Mesenchymal stem cell (in vitro differentiated cells and primary cell): ENCODE measurements at regions not wholly inside any gene's neighbourhood (a gene's known extent, or its start where the extent isn't known, plus 50 kb on each side); places are given as distances from the start of the nearest gene placed in this dataset.

ENCODE experiments used
- DNase-seq: peaks from one replicate; pipeline ENCODE4 v3.0.0-alpha.2; 2013
- H2AFZ ChIP-seq: one replicate; pipeline ENCODE4 v1.6.1; 2013; ENCODE audit warnings: low read depth, mild to moderate bottlenecking, control low read depth, inconsistent platforms, low read length, moderate library complexity
- H2AK5ac ChIP-seq: 2 replicates; pipeline ENCODE4 v1.6.1; 2013; ENCODE audit warnings: low read length, moderate library complexity, mild to moderate bottlenecking, inconsistent platforms; ENCODE audit not compliant: severe bottlenecking
- H2BK120ac ChIP-seq: one replicate; pipeline ENCODE4 v1.6.1; 2013; ENCODE audit warnings: low read depth, mild to moderate bottlenecking, inconsistent platforms, low read length, moderate library complexity
- H2BK12ac ChIP-seq, 2 experiments: one replicate each; pipeline ENCODE4 v1.6.1; 2013; ENCODE audit warnings: inconsistent platforms in 2 of 2, low read length in 2 of 2, mild to moderate bottlenecking in 2 of 2, moderate library complexity in 2 of 2, control low read depth in 1 of 2
- H2BK15ac ChIP-seq: one replicate; pipeline ENCODE4 v1.6.1; 2013; ENCODE audit warnings: mild to moderate bottlenecking, low read depth, inconsistent platforms; ENCODE audit not compliant: poor library complexity, severe bottlenecking
- H2BK5ac ChIP-seq: 2 replicates; pipeline ENCODE4 v1.6.1; 2013; ENCODE audit warnings: low read depth, mild to moderate bottlenecking, low read length, control low read depth, inconsistent platforms; ENCODE audit not compliant: poor library complexity, severe bottlenecking
- H3K14ac ChIP-seq, 2 experiments: one replicate each; pipeline ENCODE4 v1.6.1; 2013; ENCODE audit warnings: inconsistent platforms in 2 of 2, low read length in 2 of 2, control low read depth in 1 of 2, mild to moderate bottlenecking in 1 of 2, moderate library complexity in 1 of 2
- H3K18ac ChIP-seq, 2 experiments: one replicate each; pipeline ENCODE4 v1.6.1; 2013; ENCODE audit warnings: inconsistent platforms in 2 of 2, low read length in 2 of 2, control low read depth in 1 of 2, low read depth in 1 of 2, mild to moderate bottlenecking in 1 of 2
- H3K23ac ChIP-seq, 2 experiments: one replicate each; pipeline ENCODE4 v1.6.1; 2013; ENCODE audit warnings: inconsistent platforms in 2 of 2, low read length in 2 of 2, mild to moderate bottlenecking in 2 of 2, moderate library complexity in 2 of 2, control low read depth in 1 of 2
- H3K27ac ChIP-seq: 2 replicates; pipeline ENCODE4 v1.5.1; 2013; ENCODE audit warnings: mild to moderate bottlenecking, moderate library complexity, low read length, control low read depth, inconsistent platforms; ENCODE audit not compliant: poor library complexity, severe bottlenecking
- H3K27me3 ChIP-seq, 2 experiments: 2 replicates each; pipeline versions ENCODE4 v1.6.1 to v1.7.0; 2013; ENCODE audit warnings: low read length in 2 of 2, mild to moderate bottlenecking in 2 of 2, moderate library complexity in 2 of 2, control low read depth in 1 of 2, inconsistent platforms in 1 of 2; ENCODE audit not compliant: control insufficient read depth in 1 of 2, insufficient read depth in 1 of 2
- H3K36me3 ChIP-seq, 2 experiments: 2 replicates each; pipeline versions ENCODE4 v1.6.1 to v1.7.0; 2013; ENCODE audit warnings: low read length in 2 of 2, control low read depth in 1 of 2, inconsistent platforms in 1 of 2, low read depth in 1 of 2, mild to moderate bottlenecking in 1 of 2; ENCODE audit not compliant: insufficient read depth in 2 of 2, control insufficient read depth in 1 of 2
- H3K4ac ChIP-seq, 2 experiments: one replicate each; pipeline ENCODE4 v1.6.1; 2013; ENCODE audit warnings: inconsistent platforms in 2 of 2, low read length in 2 of 2, mild to moderate bottlenecking in 2 of 2, moderate library complexity in 2 of 2, control low read depth in 1 of 2, low read depth in 1 of 2
- H3K4me1 ChIP-seq: 2 replicates; pipeline ENCODE4 v1.6.1; 2013; ENCODE audit warnings: low read depth, low read length, control low read depth; ENCODE audit not compliant: control insufficient read depth, insufficient read depth
- H3K4me2 ChIP-seq: 2 replicates; pipeline ENCODE4 v1.6.1; 2013; ENCODE audit warnings: low read length, mild to moderate bottlenecking, inconsistent platforms; ENCODE audit not compliant: poor library complexity, severe bottlenecking
- H3K4me3 ChIP-seq, 2 experiments: 2 replicates each; pipeline versions ENCODE4 v1.5.1 to v1.7.0; 2013; ENCODE audit warnings: low read length in 2 of 2, mild to moderate bottlenecking in 2 of 2, control low read depth in 1 of 2, low read depth in 1 of 2; ENCODE audit not compliant: insufficient read depth in 1 of 2
- H3K79me1 ChIP-seq: replicated peaks from 2 replicates; pipeline ENCODE4 v1.6.1; 2013; ENCODE audit warnings: mild to moderate bottlenecking, control low read depth, low read length, inconsistent platforms; ENCODE audit not compliant: poor library complexity, severe bottlenecking
- H3K9ac ChIP-seq: 2 replicates; pipeline ENCODE4 v1.7.0; 2013; ENCODE audit warnings: mild to moderate bottlenecking, low read length, moderate library complexity
- H3K9me3 ChIP-seq: 2 replicates; pipeline ENCODE4 v1.7.0; 2013; ENCODE audit warnings: mild to moderate bottlenecking, low read length; ENCODE audit not compliant: control insufficient read depth
- H4K8ac ChIP-seq: one replicate; pipeline ENCODE4 v1.6.1; 2013; ENCODE audit warnings: inconsistent platforms, mild to moderate bottlenecking, low read length, moderate library complexity
- H4K91ac ChIP-seq: one replicate; pipeline ENCODE4 v1.6.1; 2013; ENCODE audit warnings: mild to moderate bottlenecking, low read length, inconsistent platforms
- WGBS: methylation state at CpG from one replicate; pipeline ENCODE4 v1.1.7; 2013; ENCODE audit warnings: mixed read lengths; 5-methylcytosine and 5-hydroxymethylcytosine counted together

DNA sequence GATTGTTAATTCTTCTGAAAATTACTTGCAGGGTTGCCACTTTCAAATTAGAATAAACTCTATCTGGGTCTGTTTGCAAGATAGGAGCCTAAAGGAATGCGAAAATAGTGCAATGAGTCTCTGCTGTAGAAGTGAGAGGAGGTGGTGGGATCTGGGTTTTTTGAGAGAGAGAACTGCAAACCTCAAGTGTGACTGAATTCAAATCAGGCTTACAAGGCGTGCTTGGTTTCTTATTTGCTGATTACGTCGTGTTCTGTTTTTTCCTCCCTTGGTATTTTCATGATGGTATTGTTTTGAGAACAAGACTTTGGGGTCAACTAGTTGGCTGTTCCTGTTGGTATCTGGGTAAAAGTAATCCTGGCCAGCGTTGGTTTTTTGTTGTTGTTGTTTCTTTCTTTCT is 490.9 kb upstream of the CFAP20DC start:
- Histone ChIP-seq H4K8ac (no peak overlapping the region), H3K4me2 (peak overlapping the region; percentile 50), H3K27ac (peak overlapping the region; percentile 73), H3K23ac (no peak overlapping the region), H4K91ac (no peak overlapping the region), H3K36me3 (no peaks in the 10 kb centered on the region), H2AK5ac (no peak overlapping the region), H3K4ac (no peak overlapping the region), H3K18ac (no peak overlapping the region), H3K79me1 (no peaks in the 10 kb centered on the region), H3K9ac (no peak overlapping the region), H3K14ac (no peak overlapping the region), H3K9me3 (no peaks in the 10 kb centered on the region), H2BK5ac (peak overlapping the region; percentile 63), H3K27me3 (no peaks in the 10 kb centered on the region), H2BK15ac (no peak overlapping the region), H2AFZ (no peak overlapping the region), H2BK12ac (no peak overlapping the region), H3K4me3 (no peak overlapping the region), H3K4me1 (peaks cover 5% of the 10 kb centered on the region), H2BK120ac (no peak overlapping the region)
- WGBS = 74% methylated on average over 2 of the region's 5 CpGs
- DNase-seq = no peak

GRCh38 chr3:59540241-59540640 is 490.4 kb upstream of the CFAP20DC start:
- 61% methylated on average over 2 of the region's 3 CpGs for WGBS
- H3K23ac ChIP-seq = no peak overlapping the region
- no peak for DNase-seq

DNA sequence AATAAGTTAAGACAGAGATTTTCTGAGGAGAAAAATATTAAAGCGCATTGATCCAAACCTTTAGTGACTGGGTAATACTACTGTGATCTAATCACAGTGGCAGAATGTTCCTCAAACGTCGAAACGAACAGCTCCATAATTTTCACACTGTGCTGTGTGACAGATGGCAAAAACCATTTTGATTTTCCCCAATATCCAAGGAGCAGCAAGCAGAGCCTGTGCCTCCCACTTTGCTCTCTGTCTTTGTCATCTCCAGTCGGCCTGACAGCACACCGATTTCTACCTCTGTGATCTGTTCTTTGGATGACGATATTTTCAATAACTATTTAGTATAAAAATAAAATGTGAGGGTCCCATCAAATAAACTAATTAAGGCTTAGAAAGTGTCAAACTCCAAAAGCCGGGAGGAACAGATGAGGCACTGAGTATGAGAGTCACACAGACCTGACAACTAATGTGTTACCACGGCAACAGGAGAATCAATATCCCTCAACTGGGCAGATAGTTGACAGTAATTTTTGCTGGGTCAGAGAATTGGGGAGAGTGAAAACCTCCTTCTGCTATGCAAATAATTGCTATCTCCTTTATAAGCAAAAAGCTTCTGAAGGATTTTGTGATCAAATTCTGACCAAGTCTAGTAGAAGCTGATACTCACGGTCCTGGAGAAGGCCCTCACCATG is 489.1 kb upstream of the CFAP20DC start:
- peak overlapping the region; percentile 94 for H2AK5ac ChIP-seq
- H3K4me1 ChIP-seq = peaks cover 5% of the 10 kb centered on the region
- no peak overlapping the region for H2BK15ac ChIP-seq
- H2BK5ac ChIP-seq = peak overlapping the region; percentile 79
- peak overlapping the region; percentile 59 for H3K27ac ChIP-seq
- no peak for DNase-seq
- no peak overlapping the region for H2AFZ ChIP-seq
- no peak overlapping the region for H2BK120ac ChIP-seq
- WGBS = 94% methylated on average over 10 of the region's 10 CpGs
- no peak overlapping the region for H3K23ac ChIP-seq
- H4K91ac ChIP-seq = no peak overlapping the region
- no peak overlapping the region for H2BK12ac ChIP-seq
- no peak overlapping the region for H4K8ac ChIP-seq
- H3K4ac ChIP-seq = no peak overlapping the region
- no peak overlapping the region for H3K4me3 ChIP-seq
- H3K27me3 ChIP-seq = no peaks in the 10 kb centered on the region
- H3K14ac ChIP-seq = no peak overlapping the region
- H3K4me2 ChIP-seq = no peak overlapping the region
- H3K79me1 ChIP-seq = no peaks in the 10 kb centered on the region
- no peaks in the 10 kb centered on the region for H3K36me3 ChIP-seq
- H3K9me3 ChIP-seq = no peaks in the 10 kb centered on the region
- H3K18ac ChIP-seq = no peak overlapping the region
- H3K9ac ChIP-seq = no peak overlapping the region

More at GRCh38 chr3:59540241-59540640, 490.4 kb upstream of the CFAP20DC start:
- no peak overlapping the region for H4K91ac ChIP-seq
- no peaks in the 10 kb centered on the region for H3K36me3 ChIP-seq
- H2BK15ac ChIP-seq = no peak overlapping the region
- no peak overlapping the region for H2BK120ac ChIP-seq
- H3K4ac ChIP-seq = no peak overlapping the region
- no peak overlapping the region for H4K8ac ChIP-seq
- H3K4me1 ChIP-seq = peaks cover 5% of the 10 kb centered on the region
- H3K14ac ChIP-seq = no peak overlapping the region
- H3K9me3 ChIP-seq = no peaks in the 10 kb centered on the region
- no peak overlapping the region for H2AK5ac ChIP-seq
- H2BK12ac ChIP-seq = no peak overlapping the region
- no peak overlapping the region for H3K9ac ChIP-seq
- H2AFZ ChIP-seq = no peak overlapping the region
- H3K27ac ChIP-seq = peak overlapping the region; percentile 73
- no peaks in the 10 kb centered on the region for H3K79me1 ChIP-seq
- no peaks in the 10 kb centered on the region for H3K27me3 ChIP-seq
- peak overlapping the region in 1 of 2 experiments; percentile 8 for H3K18ac ChIP-seq
- peak overlapping the region; percentile 50 for H3K4me2 ChIP-seq
- H2BK5ac ChIP-seq = peak overlapping the region; percentile 63
- no peak overlapping the region for H3K4me3 ChIP-seq

DNA sequence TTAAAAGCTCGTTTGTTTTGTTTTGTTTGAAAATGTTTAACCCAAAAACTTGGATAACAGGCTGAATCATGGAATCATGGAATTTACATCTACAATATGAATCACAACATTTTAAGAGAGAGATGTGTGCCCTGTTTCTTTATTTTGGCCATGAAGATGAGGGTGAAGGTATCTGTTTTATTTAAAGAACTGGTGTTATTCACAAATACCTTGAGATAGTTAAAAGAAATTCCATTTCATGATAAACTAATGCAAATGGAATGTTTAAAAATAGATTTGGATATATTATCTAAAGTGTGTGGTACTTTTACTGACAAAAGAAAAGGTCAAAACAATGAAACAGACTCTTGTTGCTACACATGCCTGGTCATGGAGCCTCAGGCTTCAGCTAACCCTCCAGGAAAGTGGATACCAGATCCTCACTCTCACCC is 486.0 kb upstream of the CFAP20DC start:
- Histone ChIP-seq H3K4me1 (peaks cover 1% of the 10 kb centered on the region), H2BK12ac (no peak overlapping the region), H2BK5ac (no peak overlapping the region), H3K23ac (no peak overlapping the region), H3K79me1 (no peaks in the 10 kb centered on the region), H3K4ac (no peak overlapping the region), H3K4me3 (no peak overlapping the region), H4K8ac (no peak overlapping the region), H3K9me3 (no peaks in the 10 kb centered on the region), H2AFZ (no peak overlapping the region), H2BK120ac (no peak overlapping the region), H3K36me3 (no peaks in the 10 kb centered on the region), H3K14ac (no peak overlapping the region), H2AK5ac (no peak overlapping the region), H3K27me3 (no peaks in the 10 kb centered on the region), H3K27ac (peak overlapping the region; percentile 39), H2BK15ac (no peak overlapping the region), H3K4me2 (no peak overlapping the region), H4K91ac (no peak overlapping the region), H3K9ac (peak overlapping the region; percentile 20), H3K18ac (no peak overlapping the region)
- DNase-seq = peak; percentile 26
- WGBS = no CpG with 5 or more reads among the region's 1 CpG
